GM21619 (cell line): ENCODE measurements at regions not wholly inside any gene's neighbourhood (a gene's known extent, or its start where the extent isn't known, plus 50 kb on each side); places are given as distances from the start of the nearest gene placed in this dataset.
"Not testable (repeated sequence)": the region's sequence is repeated elsewhere in the genome, so short reads cannot be mapped to it uniquely, and the experiment has no call there.

ENCODE experiments used
- ATAC-seq: cut with Tn5 transposase; IDR thresholded peaks from one replicate; pipeline ENCODE4 v1.9.1; 2021; ENCODE audit not compliant: unreplicated experiment

- no peak for ATAC-seq
These were observed 226.6 kb upstream of the KAZN start for GRCh38 chr1:14371771-14372497.

GRCh38 chr1:14372526-14372925 lies 226.0 kb upstream of the KAZN start:
- ATAC-seq: no peak

DNA sequence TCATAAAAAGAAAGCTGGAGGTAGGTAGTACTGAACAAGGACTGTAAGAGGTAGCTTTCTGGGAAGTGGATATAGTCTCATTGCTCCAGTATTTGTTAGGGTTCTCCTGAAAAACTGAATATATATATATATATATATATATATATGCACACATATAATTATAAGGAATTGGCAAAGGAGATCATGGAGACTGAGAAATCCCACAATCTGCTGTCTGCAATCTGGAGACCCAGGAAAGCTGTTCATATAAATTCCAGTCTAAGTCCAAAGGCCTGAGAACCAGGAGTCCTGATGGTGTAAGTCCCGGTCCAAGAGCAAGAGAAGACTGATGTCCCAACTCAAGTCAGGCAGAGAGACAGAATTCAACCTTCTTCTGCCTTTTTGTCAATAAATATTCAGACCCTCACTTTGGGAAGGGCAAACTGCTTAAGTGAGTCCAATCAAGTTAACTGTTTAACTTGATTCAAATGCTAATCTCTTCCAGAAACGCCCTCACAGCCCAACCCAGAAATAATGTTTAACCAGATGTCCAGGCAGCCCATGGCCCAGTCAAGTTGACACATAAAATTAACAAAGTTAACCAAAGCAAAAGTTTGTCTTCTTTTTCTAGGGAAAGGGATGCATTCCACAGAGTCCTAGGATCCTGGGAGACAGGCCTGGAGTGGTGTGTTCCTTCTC lies 225.3 kb upstream of the KAZN start:
- ATAC-seq: no peak

GRCh38 chr1:14375226-14375625 lies 223.3 kb upstream of the KAZN start:
- ATAC-seq: no peak

GRCh38 chr1:14377386-14377785 lies 221.1 kb upstream of the KAZN start:
- no peak for ATAC-seq

DNA sequence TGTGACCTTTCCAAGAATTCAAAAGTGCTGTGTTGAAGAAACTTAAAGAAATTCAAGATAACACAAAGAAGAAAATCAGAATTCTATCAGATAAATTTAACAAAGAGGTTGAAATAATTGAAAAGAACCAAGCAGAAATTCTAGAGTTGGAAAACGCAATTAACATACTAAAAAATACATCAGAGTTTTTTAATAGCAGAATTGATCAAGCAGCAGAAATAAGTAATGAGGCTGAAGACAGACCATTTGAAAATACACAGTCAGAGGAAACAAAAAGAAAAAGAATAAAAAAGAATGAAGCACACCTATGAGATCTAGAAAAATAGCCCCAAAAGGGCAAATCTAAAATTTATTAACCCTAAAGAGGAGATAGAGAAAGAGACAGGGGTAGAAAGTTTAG lies 218.1 kb upstream of the KAZN start:
- ATAC-seq: no peak

- ATAC-seq: no peak
These were observed 207.7 kb upstream of the KAZN start for GRCh38 chr1:14390816-14391215.

GRCh38 chr1:14392161-14392858 lies 206.2 kb upstream of the KAZN start:
- no peak for ATAC-seq

DNA sequence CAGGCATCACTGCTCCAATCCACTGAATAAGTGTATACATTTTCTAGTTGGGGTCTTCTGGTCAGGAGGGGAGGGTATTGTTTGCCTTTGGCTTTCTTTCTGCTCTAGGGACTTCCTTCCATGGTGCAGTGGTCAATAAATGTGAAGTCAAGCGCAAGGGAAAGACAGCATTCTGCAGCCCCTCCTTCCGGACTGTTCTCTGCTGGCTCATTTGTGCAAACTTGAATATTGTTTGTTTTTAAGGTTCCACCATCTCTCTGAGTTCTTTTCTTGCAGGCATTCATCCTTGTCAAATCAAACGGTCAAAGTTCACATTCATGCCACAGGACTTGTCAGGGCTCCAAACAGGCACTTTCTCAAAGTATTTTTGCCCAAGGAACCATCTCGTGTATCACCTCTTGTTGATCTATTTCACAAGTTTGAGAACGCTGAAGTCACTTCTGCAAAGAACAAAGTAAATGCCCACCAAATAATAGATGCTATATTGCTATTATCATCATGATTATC lies 205.6 kb upstream of the KAZN start:
- ATAC-seq: no peak

GRCh38 chr1:14396100-14396499 lies 202.4 kb upstream of the KAZN start:
- ATAC-seq: no peak

- no peak for ATAC-seq
These were observed 194.4 kb upstream of the KAZN start for GRCh38 chr1:14403961-14404645.

GRCh38 chr1:14404862-14405301 lies 193.6 kb upstream of the KAZN start:
- no peak for ATAC-seq

GRCh38 chr1:14412235-14412634 lies 186.2 kb upstream of the KAZN start:
- ATAC-seq: no peak

GRCh38 chr1:14413819-14414490 lies 184.5 kb upstream of the KAZN start:
- ATAC-seq: no peak

DNA sequence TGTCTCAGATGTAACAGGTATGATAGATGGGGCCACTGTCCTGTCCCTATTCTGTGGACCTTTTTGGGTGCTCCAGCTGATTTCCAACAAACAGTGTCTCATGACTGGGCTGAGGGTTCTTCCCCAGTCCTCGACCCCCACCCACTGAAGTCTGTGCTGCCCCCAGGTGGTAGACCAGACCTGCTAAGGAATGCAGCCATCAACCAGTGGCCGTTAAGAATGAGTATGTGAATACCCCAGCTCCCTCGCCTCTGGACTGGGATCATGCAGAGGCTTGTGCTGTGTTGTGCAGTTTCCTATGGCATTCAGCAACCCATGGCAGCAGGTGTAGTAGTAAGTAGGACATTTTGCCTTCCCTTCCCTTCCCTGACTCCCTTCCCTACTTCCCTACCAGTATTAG lies 183.1 kb upstream of the KAZN start:
- ATAC-seq: no peak

DNA sequence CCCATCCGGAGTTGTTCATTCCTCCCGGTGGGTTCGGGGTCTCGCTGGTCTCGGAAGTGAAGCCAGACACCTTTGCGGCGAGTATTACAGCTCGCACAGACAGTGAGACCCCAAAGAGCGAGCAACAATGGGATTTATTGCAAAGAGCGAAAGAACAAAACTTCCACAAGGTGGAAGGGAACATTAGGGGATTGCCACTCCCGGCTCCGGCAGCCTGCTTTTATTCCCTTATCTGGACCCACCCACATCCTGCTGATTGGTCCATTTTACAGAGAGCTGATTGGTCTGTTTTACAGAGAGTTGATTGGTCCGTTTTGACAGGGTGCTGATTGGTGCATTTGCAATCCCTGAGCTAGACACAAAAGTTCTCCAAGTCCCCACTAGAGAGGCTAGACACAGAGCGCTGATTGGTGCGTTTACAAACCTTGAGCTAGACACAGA lies 178.7 kb upstream of the KAZN start:
- ATAC-seq: not testable (repeated sequence)

DNA sequence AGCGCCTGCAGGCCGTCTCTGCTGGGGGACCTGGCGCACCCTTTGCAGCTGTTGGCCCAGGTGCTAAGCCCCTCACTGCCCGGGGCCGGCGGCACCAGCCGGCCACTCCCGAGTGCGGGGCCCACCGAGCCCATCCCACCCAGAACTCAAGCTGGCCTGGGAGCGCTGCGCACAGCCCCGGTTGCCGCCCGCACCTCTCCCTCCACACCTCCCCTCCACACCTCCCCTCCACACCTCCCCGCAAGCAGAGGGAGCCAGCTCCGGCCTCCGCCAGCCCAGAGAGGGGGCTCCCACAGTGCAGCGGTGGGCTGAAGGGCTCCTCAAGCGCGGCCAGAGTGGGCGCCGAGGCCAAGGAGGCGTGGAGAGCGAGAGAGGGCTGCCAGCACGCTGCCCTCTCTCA lies 177.8 kb upstream of the KAZN start:
- no peak for ATAC-seq

GRCh38 chr1:14421295-14421976 lies 177.0 kb upstream of the KAZN start:
- no peak for ATAC-seq

DNA sequence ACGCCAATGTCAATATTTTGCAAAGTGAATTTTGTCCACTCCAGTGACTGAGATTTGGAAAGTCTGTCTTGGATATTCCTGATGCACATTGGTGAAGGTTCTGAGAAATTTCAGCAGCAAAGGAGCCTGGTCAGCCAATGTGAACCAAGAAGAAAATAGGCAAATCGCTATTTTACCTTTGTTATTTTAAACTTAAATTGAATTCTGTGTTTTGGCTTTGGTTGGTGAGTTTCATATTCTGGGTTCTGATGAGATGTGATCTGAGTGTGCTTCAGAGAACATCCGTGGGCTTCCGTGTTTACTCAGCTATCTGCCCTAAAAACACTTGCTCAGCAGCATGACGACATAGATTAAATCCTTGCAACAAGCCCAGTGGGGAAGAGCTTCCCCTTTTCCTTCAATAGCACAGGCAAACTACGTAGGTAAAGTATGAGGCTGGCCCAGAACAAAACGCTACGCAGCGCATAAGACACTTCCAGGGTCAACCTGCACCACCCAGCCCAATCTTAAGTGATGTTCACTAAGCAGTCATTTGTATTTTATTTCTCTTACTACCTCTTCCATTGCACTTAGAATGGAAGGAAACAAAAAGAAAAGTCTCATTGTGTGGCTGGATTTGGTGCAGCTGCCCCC lies 176.4 kb upstream of the KAZN start:
- ATAC-seq: no peak
